Omental fat pad (tissue), 3 donors: ENCODE measurements at regions not wholly inside any gene's neighbourhood (a gene's known extent, or its start where the extent isn't known, plus 50 kb on each side); places are given as distances from the start of the nearest gene placed in this dataset.
"Not testable (repeated sequence)": the region's sequence is repeated elsewhere in the genome, so short reads cannot be mapped to it uniquely, and the experiment has no call there.

Experiments used
- ATAC-seq: fragments of 150-250 bp; one replicate; pipeline ENCODE4 v1.9.1; 2016; ENCODE audit warnings: mild to moderate bottlenecking, moderate library complexity; ENCODE audit not compliant: low FRiP score
- DNase-seq: peaks from one replicate; pipeline ENCODE4 v3.0.0-alpha.2; 2019; ENCODE audit warnings: low spot score
- CTCF ChIP-seq, 3 donors: fragments of 450-650 bp; IDR thresholded peaks; one replicate each; pipeline ENCODE4 v1.5.1; 2016 to 2017; ENCODE audit warnings: antibody characterized with exemption in 3 of 3, mild to moderate bottlenecking in 3 of 3, moderate library complexity in 2 of 3

GRCh38 chr11:35046681-35047080 is 92.3 kb upstream of the CD44 start:
- ATAC-seq: no peak
- DNase-seq: no peak
- TF ChIP-seq CTCF (IDR thresholded peaks at IDR 0.05): no peak

- no peak for TF ChIP-seq CTCF (IDR thresholded peaks at IDR 0.05)
- DNase-seq (no peak), ATAC-seq (no peak)
Measured at GRCh38 chr11:35047179-35047578, 91.8 kb upstream of the CD44 start.

- no peak for TF ChIP-seq CTCF (IDR thresholded peaks at IDR 0.05)
- no peak for ATAC-seq
- DNase-seq: no peak
Measured at GRCh38 chr11:35047769-35048168, 91.2 kb upstream of the CD44 start.

- not testable (repeated sequence) for ATAC-seq, DNase-seq
Measured at GRCh38 chr11:35048346-35048745, 90.6 kb upstream of the CD44 start.

GRCh38 chr11:35049859-35050531 is 89.0 kb upstream of the CD44 start:
- ATAC-seq: no peak
- no peak for DNase-seq
- no peak for TF ChIP-seq CTCF (IDR thresholded peaks at IDR 0.05)

GRCh38 chr11:35050541-35050995 is 88.4 kb upstream of the CD44 start:
- no peak for ATAC-seq
- no peak for TF ChIP-seq CTCF (IDR thresholded peaks at IDR 0.05)
- DNase-seq: no peak

- ATAC-seq: no peak
- no peak for TF ChIP-seq CTCF (IDR thresholded peaks at IDR 0.05)
- no peak for DNase-seq
Measured at GRCh38 chr11:35056391-35057093, 82.4 kb upstream of the CD44 start.
